Breast epithelium (tissue), 3 donors: ENCODE measurements at regions not wholly inside any gene's neighbourhood (a gene's known extent, or its start where the extent isn't known, plus 50 kb on each side); places are given as distances from the start of the nearest gene placed in this dataset.

Experiments used
- CTCF ChIP-seq, 3 donors: fragments of 450-650 bp; IDR thresholded peaks; one replicate each; pipeline ENCODE4 v1.5.1; 2016 to 2017; ENCODE audit warnings: antibody characterized with exemption in 3 of 3, mild to moderate bottlenecking in 3 of 3, moderate library complexity in 3 of 3
- POLR2A ChIP-seq: fragments of 450-650 bp; IDR thresholded peaks from one replicate; pipeline ENCODE4 v1.6.1; 2016; ENCODE audit warnings: antibody characterized with exemption, mild to moderate bottlenecking, moderate library complexity
- POLR2AphosphoS5 ChIP-seq, 3 donors: sonication (generic); formaldehyde crosslinking; IDR thresholded peaks; one replicate each; pipeline ENCODE4 v1.6.1; 2017; ENCODE audit warnings: antibody characterized with exemption in 3 of 3

GRCh38 chr7:16347066-16347826 is 74.1 kb downstream of the CRPPA start:
- TF ChIP-seq POLR2A: no peak
- TF ChIP-seq POLR2AphosphoS5 (IDR thresholded peaks at IDR 0.05): no peak
- no peak for TF ChIP-seq CTCF (IDR thresholded peaks at IDR 0.05)
